Esophagus muscularis mucosa (tissue), 4 donors: ENCODE measurements at regions not wholly inside any gene's neighbourhood (a gene's known extent, or its start where the extent isn't known, plus 50 kb on each side); places are given as distances from the start of the nearest gene placed in this dataset.

Source experiments
- EP300 ChIP-seq: sonication (generic); formaldehyde crosslinking; IDR thresholded peaks from one replicate; pipeline ENCODE4 v1.6.1; 2017; ENCODE audit warnings: antibody characterized with exemption
- POLR2AphosphoS5 ChIP-seq, 2 donors: sonication (generic); formaldehyde crosslinking; IDR thresholded peaks; one replicate each; pipeline ENCODE4 v1.6.1; 2017; ENCODE audit warnings: antibody characterized with exemption in 2 of 2
- TF ChIP-seq, protein P1 (sequence below), 3 experiments: fragments of 200-600 bp in 2 of 3; fragments of 450-650 bp in 1 of 3; sonication (generic) in 2 of 3; IDR thresholded peaks; one replicate each; pipeline ENCODE4 v1.5.1; 2017 to 2019; ENCODE audit warnings: antibody characterized with exemption in 3 of 3, mild to moderate bottlenecking in 2 of 3, moderate library complexity in 1 of 3

GRCh38 chr11:96620464-96621044, 230.7 kb downstream of the JRKL start:
- TF ChIP-seq, protein P1, sequence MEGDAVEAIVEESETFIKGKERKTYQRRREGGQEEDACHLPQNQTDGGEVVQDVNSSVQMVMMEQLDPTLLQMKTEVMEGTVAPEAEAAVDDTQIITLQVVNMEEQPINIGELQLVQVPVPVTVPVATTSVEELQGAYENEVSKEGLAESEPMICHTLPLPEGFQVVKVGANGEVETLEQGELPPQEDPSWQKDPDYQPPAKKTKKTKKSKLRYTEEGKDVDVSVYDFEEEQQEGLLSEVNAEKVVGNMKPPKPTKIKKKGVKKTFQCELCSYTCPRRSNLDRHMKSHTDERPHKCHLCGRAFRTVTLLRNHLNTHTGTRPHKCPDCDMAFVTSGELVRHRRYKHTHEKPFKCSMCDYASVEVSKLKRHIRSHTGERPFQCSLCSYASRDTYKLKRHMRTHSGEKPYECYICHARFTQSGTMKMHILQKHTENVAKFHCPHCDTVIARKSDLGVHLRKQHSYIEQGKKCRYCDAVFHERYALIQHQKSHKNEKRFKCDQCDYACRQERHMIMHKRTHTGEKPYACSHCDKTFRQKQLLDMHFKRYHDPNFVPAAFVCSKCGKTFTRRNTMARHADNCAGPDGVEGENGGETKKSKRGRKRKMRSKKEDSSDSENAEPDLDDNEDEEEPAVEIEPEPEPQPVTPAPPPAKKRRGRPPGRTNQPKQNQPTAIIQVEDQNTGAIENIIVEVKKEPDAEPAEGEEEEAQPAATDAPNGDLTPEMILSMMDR (IDR thresholded peaks at IDR 0.05), result no peak
- TF ChIP-seq EP300 (no peak), POLR2AphosphoS5 (IDR thresholded peaks at IDR 0.05) (no peak)
